A549 (cell line): ENCODE measurements at regions not wholly inside any gene's neighbourhood (a gene's known extent, or its start where the extent isn't known, plus 50 kb on each side); places are given as distances from the start of the nearest gene placed in this dataset.

Source experiments
- ATAC-seq, 2 experiments: fragments of 200-7000 bp in 1 of 2; fragments of >200 bp in 1 of 2; cut with Nextera tagmentation in 1 of 2; cut with Tn5 transposase in 1 of 2; 3 replicates each; pipeline versions ENCODE4 v1.8.0 to v1.9.1; 2018 to 2020; ENCODE audit warnings: mild to moderate bottlenecking in 1 of 2, moderate library complexity in 1 of 2
- CTCF ChIA-PET: fragments of 300-600 bp; sonication (Branson Sonifier 250); formaldehyde crosslinking; extraction: SDS; loops from one replicate; lab custom pipeline; 2021; ENCODE audit warnings: antibody characterized with exemption, inconsistent platforms; lab: Yijun Ruan, JAX
- POLR2A ChIA-PET: fragments of 350-600 bp; formaldehyde crosslinking; extraction: SDS; loops from one replicate; lab custom pipeline; 2021; ENCODE audit warnings: antibody characterized with exemption, inconsistent platforms; lab: Yijun Ruan, JAX
- DNase-seq, 2 experiments: peaks; one replicate each; pipeline versions ENCODE4 v3.0.0 to v3.0.0-alpha.2; 2011 to 2016; ENCODE audit warnings: low read depth in 1 of 2, low spot score in 1 of 2
- FAIRE-seq: peaks from 2 replicates; lab custom pipeline; 2011; peaks lifted over from hg19 to GRCh38; lab: Jason Lieb, UNC
- H3K27ac ChIP-seq, 2 experiments: fragments of >200 bp; sonication (Bioruptor Twin); formaldehyde crosslinking; 3 replicates each; pipeline ENCODE4 v1.5.1; 2016 to 2017
- H3K4me1 ChIP-seq: fragments of >200 bp; sonication (Bioruptor Twin); formaldehyde crosslinking; 3 replicates; pipeline ENCODE4 v1.6.1; 2016
- H3K4me2 ChIP-seq: fragments of >200 bp; sonication (Bioruptor Twin); formaldehyde crosslinking; 3 replicates; pipeline ENCODE4 v1.6.1; 2016
- H3K4me3 ChIP-seq: fragments of >200 bp; sonication (Bioruptor Twin); formaldehyde crosslinking; 3 replicates; pipeline ENCODE4 v1.5.1; 2016
- H3K9me3 ChIP-seq: fragments of >200 bp; sonication (Bioruptor Twin); formaldehyde crosslinking; 3 replicates; pipeline ENCODE4 v1.6.1; 2016
- BHLHE40 ChIP-seq: IDR thresholded peaks from 2 replicates; pipeline ENCODE4 v1.6.1; 2012; ENCODE audit warnings: low read depth, low read length, inconsistent platforms
- CBX8 ChIP-seq: fragments of 200-600 bp; sonication (generic); IDR thresholded peaks from 2 replicates; pipeline ENCODE4 v1.6.1; 2016
- CEBPB ChIP-seq, 2 experiments: fragments of >200 bp in 1 of 2; sonication (Bioruptor Twin) in 1 of 2; formaldehyde crosslinking in 1 of 2; IDR thresholded peaks; 2 replicates each; pipeline ENCODE4 v1.6.1; 2012 to 2016
- CHD4 ChIP-seq: fragments of 200-600 bp; sonication (generic); IDR thresholded peaks from 2 replicates; pipeline ENCODE4 v1.6.1; 2016; ENCODE audit warnings: antibody characterized with exemption, mild to moderate bottlenecking, borderline replicate concordance
- E2F6 ChIP-seq: IDR thresholded peaks from 2 replicates; pipeline ENCODE4 v1.6.1; 2012; ENCODE audit warnings: low read depth, borderline replicate concordance
- EP300 ChIP-seq, 2 experiments: fragments of >200 bp; sonication (Bioruptor Twin); formaldehyde crosslinking; IDR thresholded peaks; 2 replicates in 1 of 2; 3 replicates in 1 of 2; pipeline ENCODE4 v1.6.1; 2016 to 2017
- FOXS1 ChIP-seq: fragments of 250-450 bp; sonication (Bioruptor Pico); IDR thresholded peaks from 2 replicates; pipeline ENCODE4 v1.5.0; 2020; ENCODE audit warnings: mild to moderate bottlenecking, moderate library complexity
- HES2 ChIP-seq: fragments of >200 bp; sonication (Bioruptor Twin); formaldehyde crosslinking; IDR thresholded peaks from 2 replicates; pipeline ENCODE4 v1.6.1; 2016
- HOXA7 ChIP-seq: fragments of 250-450 bp; sonication (Bioruptor Pico); IDR thresholded peaks from 2 replicates; pipeline ENCODE4 v1.5.0; 2020; ENCODE audit warnings: mild to moderate bottlenecking, moderate library complexity
- KDM1A ChIP-seq: fragments of 200-600 bp; sonication (generic); IDR thresholded peaks from 2 replicates; pipeline ENCODE4 v1.6.1; 2016; ENCODE audit warnings: low read depth, mild to moderate bottlenecking
- MAFK ChIP-seq: fragments of 450-650 bp; IDR thresholded peaks from 2 replicates; pipeline ENCODE4 v1.6.1; 2014; ENCODE audit not compliant: partially characterized antibody
- NPAS2 ChIP-seq: fragments of 250-450 bp; sonication (Bioruptor Pico); IDR thresholded peaks from 2 replicates; pipeline ENCODE4 v1.8.0; 2022; ENCODE audit warnings: mild to moderate bottlenecking, moderate library complexity, borderline replicate concordance
- NR3C1 ChIP-seq: fragments of >200 bp; sonication (Bioruptor Twin); formaldehyde crosslinking; IDR thresholded peaks from 3 replicates; pipeline ENCODE4 v1.6.1; 2017
- POLR2AphosphoS2 ChIP-seq: conservative IDR thresholded peaks from 2 replicates; pipeline ENCODE4 v1.6.1; 2012; ENCODE audit warnings: low read length, improper control_type of control experiment, inconsistent platforms
- RAD21 ChIP-seq, 2 experiments: fragments of >200 bp in 1 of 2; sonication (Bioruptor Twin) in 1 of 2; formaldehyde crosslinking in 1 of 2; IDR thresholded peaks in 1 of 2; conservative IDR thresholded peaks in 1 of 2; 2 replicates in 1 of 2; 3 replicates in 1 of 2; pipeline ENCODE4 v1.6.1; 2012 to 2018; ENCODE audit warnings: inconsistent platforms in 1 of 2
- RARB ChIP-seq: fragments of 250-450 bp; sonication (Bioruptor Pico); IDR thresholded peaks from 2 replicates; pipeline ENCODE4 v1.8.0; 2021; ENCODE audit warnings: mild to moderate bottlenecking, moderate library complexity
- RCOR1 ChIP-seq: fragments of 150-350 bp; IDR thresholded peaks from 2 replicates; pipeline ENCODE4 v1.6.1; 2014; ENCODE audit warnings: antibody characterized with exemption, low read length, low read depth
- REST ChIP-seq: fragments of 200-600 bp; sonication (generic); IDR thresholded peaks from 2 replicates; pipeline ENCODE4 v1.6.1; 2016; ENCODE audit warnings: antibody characterized with exemption, mild to moderate bottlenecking, moderate library complexity
- SREBF2 ChIP-seq: fragments of 450-650 bp; IDR thresholded peaks from 2 replicates; pipeline ENCODE4 v1.6.1; 2014; ENCODE audit warnings: mild to moderate bottlenecking, moderate library complexity
- ZC3H11A ChIP-seq: fragments of 450-650 bp; IDR thresholded peaks from 2 replicates; pipeline ENCODE4 v1.6.1; 2014; ENCODE audit warnings: antibody characterized with exemption, mild to moderate bottlenecking
- ZFP36 ChIP-seq: fragments of 450-650 bp; IDR thresholded peaks from 2 replicates; pipeline ENCODE4 v1.6.1; 2014; ENCODE audit warnings: borderline replicate concordance; ENCODE audit not compliant: partially characterized antibody
- ZNF302 ChIP-seq: fragments of 250-450 bp; sonication (Bioruptor Pico); IDR thresholded peaks from 2 replicates; pipeline ENCODE4 v1.9.0; 2021; ENCODE audit warnings: inconsistent platforms, mild to moderate bottlenecking, moderate library complexity
- WGBS: methylation state at CpG from one replicate; pipeline ENCODE4 v1.1.6; 2017; ENCODE audit errors: missing lambda C conversion rate; 5-methylcytosine and 5-hydroxymethylcytosine counted together

GRCh38 chr9:25241421-25241820, 436.8 kb downstream of the TUSC1 start:
- no peak for FAIRE-seq
- WGBS = 3% methylated on average over 3 of the region's 3 CpGs
- DNase-seq = no peak

GRCh38 chr9:25226901-25227686, 451.1 kb downstream of the TUSC1 start:
- no peak for DNase-seq
- 25% methylated on average over 8 of the region's 8 CpGs for WGBS
- ChIA-PET POLR2A (no interaction called here), CTCF (no interaction called here)
- no peak overlapping the region for H3K27ac ChIP-seq
- no peaks in the 10 kb centered on the region; the same call in 2 of the 3 replicates for H3K9me3 ChIP-seq
- FAIRE-seq = no peak
- no peaks in the 10 kb centered on the region for H3K4me1 ChIP-seq
- no peak for ATAC-seq
- TF ChIP-seq POLR2AphosphoS2 = no peak
- no peak for TF ChIP-seq EP300 (IDR thresholded peaks at IDR 0.05)
- no peak for TF ChIP-seq FOXS1 (CRISPR knock-in tag)
- no peak for TF ChIP-seq ZC3H11A
- no peak for TF ChIP-seq KDM1A
- no peak for TF ChIP-seq NR3C1
- TF ChIP-seq RCOR1 = no peak
- no peak for TF ChIP-seq BHLHE40
- H3K4me3 ChIP-seq = no peak overlapping the region
- no peak overlapping the region for H3K4me2 ChIP-seq

More at GRCh38 chr9:25241421-25241820, 436.8 kb downstream of the TUSC1 start:
- no peaks in the 10 kb centered on the region for H3K9me3 ChIP-seq
- POLR2A ChIA-PET = no interaction called here
- no peak for TF ChIP-seq E2F6
- no peak for TF ChIP-seq ZFP36
- no peaks in the 10 kb centered on the region for H3K4me1 ChIP-seq
- H3K4me3 ChIP-seq = no peak overlapping the region
- CTCF ChIA-PET = no interaction called here
- no peak overlapping the region for H3K27ac ChIP-seq
- ATAC-seq = no peak
- no peak overlapping the region for H3K4me2 ChIP-seq

- no peak for ATAC-seq
- no peak for DNase-seq
- POLR2A ChIA-PET = no interaction called here
- Histone ChIP-seq H3K27ac (no peak overlapping the region), H3K4me1 (no peaks in the 10 kb centered on the region), H3K4me2 (no peak overlapping the region), H3K9me3 (no peaks in the 10 kb centered on the region), H3K4me3 (no peak overlapping the region)
- FAIRE-seq = no peak
- 17% methylated on average over 18 of the region's 20 CpGs for WGBS
- TF ChIP-seq RAD21 (conservative IDR thresholded peaks at IDR 0.05 in 1 of 2, IDR thresholded peaks at IDR 0.05 in 1 of 2) (no peak), RARB (CRISPR knock-in tag) (no peak), SREBF2 (no peak), CBX8 (no peak), HOXA7 (CRISPR knock-in tag) (no peak)
- CTCF ChIA-PET = no interaction called here
These were observed 452.1 kb downstream of the TUSC1 start for GRCh38 chr9:25225938-25226760.

GRCh38 chr9:25224996-25225395, 453.2 kb downstream of the TUSC1 start:
- DNase-seq (no peak), ATAC-seq (no peak), FAIRE-seq (no peak)
- TF ChIP-seq MAFK = no peak
- no peak for TF ChIP-seq CEBPB (IDR thresholded peaks at IDR 0.05)
- TF ChIP-seq ZNF302 (CRISPR knock-in tag) = no peak
- no peak for TF ChIP-seq REST
- TF ChIP-seq HES2 = no peak
- no peak for TF ChIP-seq RARB (CRISPR knock-in tag)
- TF ChIP-seq CHD4 = no peak
- TF ChIP-seq BHLHE40 = no peak
- no peak for TF ChIP-seq CBX8
- no peak for TF ChIP-seq NPAS2 (CRISPR knock-in tag)
- no peak for TF ChIP-seq POLR2AphosphoS2
- Histone ChIP-seq H3K4me2 (no peak overlapping the region), H3K4me3 (no peak overlapping the region), H3K4me1 (no peaks in the 10 kb centered on the region), H3K27ac (no peak overlapping the region), H3K9me3 (no peaks in the 10 kb centered on the region)
- ChIA-PET CTCF (no interaction called here), POLR2A (no interaction called here)
- WGBS = 3% methylated on average over 2 of the region's 2 CpGs
